ES-I3 (cell line): ENCODE measurements at regions not wholly inside any gene's neighbourhood (a gene's known extent, or its start where the extent isn't known, plus 50 kb on each side); places are given as distances from the start of the nearest gene placed in this dataset.

Source experiments
- H3K36me3 ChIP-seq: 2 replicates; pipeline ENCODE4 v1.6.1; 2013; ENCODE audit warnings: mild to moderate bottlenecking, low read length, control low read depth, moderate library complexity; ENCODE audit not compliant: insufficient read depth
- H3K4me1 ChIP-seq: 2 replicates; pipeline ENCODE4 v1.6.1; 2013; ENCODE audit warnings: mild to moderate bottlenecking, control low read depth, low read length; ENCODE audit not compliant: insufficient read depth
- H3K9ac ChIP-seq: 2 replicates; pipeline ENCODE4 v1.6.1; 2013; ENCODE audit warnings: low read depth, mild to moderate bottlenecking, low read length, moderate library complexity
- H3K9me3 ChIP-seq: 2 replicates; pipeline ENCODE4 v1.6.1; 2013; ENCODE audit warnings: mild to moderate bottlenecking, low read length, moderate library complexity; ENCODE audit not compliant: control insufficient read depth, insufficient read depth

GRCh38 chr12:130090542-130090941, 71.7 kb upstream of the FZD10 start:
- Histone ChIP-seq H3K4me1 (peaks cover 11% of the 10 kb centered on the region; the same call in 1 of the 2 replicates), H3K36me3 (no peaks in the 10 kb centered on the region), H3K9me3 (no peaks in the 10 kb centered on the region), H3K9ac (no peak overlapping the region)

- Histone ChIP-seq H3K4me1 (no peaks in the 10 kb centered on the region), H3K9me3 (no peaks in the 10 kb centered on the region), H3K9ac (no peak overlapping the region), H3K36me3 (no peaks in the 10 kb centered on the region)
Measured at GRCh38 chr12:130093380-130093779, 68.9 kb upstream of the FZD10 start.

- H3K9me3 ChIP-seq, result 0 out of 2 replicates have a peak, but pooled peaks cover 2% of the 10 kb centered on the region
- H3K36me3 ChIP-seq, result no peaks in the 10 kb centered on the region
- peaks cover 4% of the 10 kb centered on the region; the same call in 1 of the 2 replicates for H3K4me1 ChIP-seq
- H3K9ac ChIP-seq, result no peak overlapping the region
Measured at GRCh38 chr12:130097342-130097741, 64.9 kb upstream of the FZD10 start.

- peaks cover 4% of the 10 kb centered on the region; the same call in 1 of the 2 replicates for H3K4me1 ChIP-seq
- H3K36me3 ChIP-seq, result no peaks in the 10 kb centered on the region
- H3K9ac ChIP-seq, result no peak overlapping the region
- H3K9me3 ChIP-seq, result 0 out of 2 replicates have a peak, but pooled peaks cover 2% of the 10 kb centered on the region
Measured at GRCh38 chr12:130097798-130098255, 64.4 kb upstream of the FZD10 start.

GRCh38 chr12:130098301-130099005, 63.8 kb upstream of the FZD10 start:
- Histone ChIP-seq H3K4me1 (peaks cover 4% of the 10 kb centered on the region; the same call in 1 of the 2 replicates), H3K9ac (no peak overlapping the region), H3K9me3 (0 out of 2 replicates have a peak, but pooled peaks cover 2% of the 10 kb centered on the region), H3K36me3 (no peaks in the 10 kb centered on the region)

GRCh38 chr12:130100634-130101362, 61.5 kb upstream of the FZD10 start:
- Histone ChIP-seq H3K4me1 (peaks cover 4% of the 10 kb centered on the region; the same call in 1 of the 2 replicates), H3K9ac (no peak overlapping the region), H3K9me3 (0 out of 2 replicates have a peak, but pooled peaks cover 2% of the 10 kb centered on the region), H3K36me3 (no peaks in the 10 kb centered on the region)

GRCh38 chr12:130101370-130101769, 60.9 kb upstream of the FZD10 start:
- no peaks in the 10 kb centered on the region for H3K36me3 ChIP-seq
- 0 out of 2 replicates have a peak, but pooled peaks cover 2% of the 10 kb centered on the region for H3K9me3 ChIP-seq
- H3K9ac ChIP-seq, result no peak overlapping the region
- peaks cover 4% of the 10 kb centered on the region; the same call in 1 of the 2 replicates for H3K4me1 ChIP-seq

- Histone ChIP-seq H3K4me1 (peaks cover 4% of the 10 kb centered on the region; the same call in 1 of the 2 replicates), H3K36me3 (no peaks in the 10 kb centered on the region), H3K9ac (no peak overlapping the region), H3K9me3 (0 out of 2 replicates have a peak, but pooled peaks cover 2% of the 10 kb centered on the region)
Measured at GRCh38 chr12:130102266-130102665, 60.0 kb upstream of the FZD10 start.

- Histone ChIP-seq H3K36me3 (no peaks in the 10 kb centered on the region), H3K4me1 (peaks cover 4% of the 10 kb centered on the region; the same call in 1 of the 2 replicates), H3K9ac (peak overlapping the region; percentile 10; the same call in 1 of the 2 replicates), H3K9me3 (0 out of 2 replicates have a peak, but pooled peaks cover 2% of the 10 kb centered on the region)
Measured at GRCh38 chr12:130104571-130105106, 57.6 kb upstream of the FZD10 start.

GRCh38 chr12:130109062-130109945, 53.0 kb upstream of the FZD10 start:
- Histone ChIP-seq H3K9me3 (no peaks in the 10 kb centered on the region), H3K36me3 (no peaks in the 10 kb centered on the region), H3K4me1 (no peaks in the 10 kb centered on the region), H3K9ac (no peak overlapping the region)

- Histone ChIP-seq H3K36me3 (no peaks in the 10 kb centered on the region), H3K9ac (no peak overlapping the region), H3K4me1 (no peaks in the 10 kb centered on the region), H3K9me3 (no peaks in the 10 kb centered on the region)
Measured at GRCh38 chr12:130110914-130111313, 51.4 kb upstream of the FZD10 start.

- Histone ChIP-seq H3K4me1 (no peaks in the 10 kb centered on the region), H3K9me3 (no peaks in the 10 kb centered on the region), H3K9ac (no peak overlapping the region), H3K36me3 (no peaks in the 10 kb centered on the region)
Measured at GRCh38 chr12:130111965-130112496, 50.2 kb upstream of the FZD10 start.
